Adrenal gland (tissue), 5 donors: ENCODE measurements at regions not wholly inside any gene's neighbourhood (a gene's known extent, or its start where the extent isn't known, plus 50 kb on each side); places are given as distances from the start of the nearest gene placed in this dataset.

Source experiments
- POLR2A ChIP-seq, 2 donors: fragments of 450-650 bp; IDR thresholded peaks; one replicate each; pipeline ENCODE4 v1.6.1; 2017; ENCODE audit warnings: antibody characterized with exemption in 2 of 2, mild to moderate bottlenecking in 2 of 2, moderate library complexity in 1 of 2
- TF ChIP-seq, protein P1 (sequence below), 6 experiments: fragments of 450-650 bp in 4 of 6; fragments of 200-600 bp in 2 of 6; sonication (generic) in 1 of 6; IDR thresholded peaks; 1 replicate in 5 of 6; 2 replicates in 1 of 6; pipeline versions ENCODE4 v1.5.1 to v1.8.0; 2016 to 2021; ENCODE audit warnings: antibody characterized with exemption in 6 of 6, mild to moderate bottlenecking in 2 of 6, moderate library complexity in 1 of 6
- donor health status: DM: no; HTN: no; CAD: no.

DNA sequence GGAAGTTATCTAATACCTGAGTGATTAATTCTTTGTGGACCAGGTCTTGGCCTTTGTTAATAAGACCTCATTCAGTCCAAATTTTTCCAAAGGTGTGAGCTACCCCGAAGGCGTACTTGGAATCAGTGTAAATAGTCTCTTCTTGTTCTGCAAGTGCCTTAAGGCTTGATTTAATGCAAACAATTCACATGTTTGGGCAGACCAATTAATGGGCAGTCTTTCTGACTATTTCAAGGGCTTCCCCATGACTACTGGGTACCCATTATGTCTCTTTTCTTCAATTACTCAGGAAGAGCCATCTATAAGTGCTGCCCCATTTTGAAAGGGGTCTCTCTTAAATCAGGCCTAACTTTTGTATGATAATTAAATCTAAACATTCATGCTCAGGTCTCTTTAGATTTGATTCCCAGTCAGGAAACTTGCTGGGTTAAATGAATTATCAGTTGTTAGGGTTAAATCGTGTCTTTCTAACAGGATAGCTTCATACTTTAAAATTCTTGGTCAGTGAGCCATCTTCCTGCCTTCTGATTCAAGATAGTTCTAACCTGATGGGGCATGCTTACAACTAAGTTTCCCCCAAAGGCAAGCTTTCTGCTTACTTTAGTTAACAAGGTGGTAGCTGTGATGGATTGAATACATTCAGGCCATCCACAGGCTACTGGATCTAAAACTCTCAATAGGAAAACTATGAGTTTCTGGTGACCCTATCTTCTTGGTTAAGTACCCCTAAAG lies 179.6 kb downstream of the CCNG2 start:
- TF ChIP-seq, protein P1, sequence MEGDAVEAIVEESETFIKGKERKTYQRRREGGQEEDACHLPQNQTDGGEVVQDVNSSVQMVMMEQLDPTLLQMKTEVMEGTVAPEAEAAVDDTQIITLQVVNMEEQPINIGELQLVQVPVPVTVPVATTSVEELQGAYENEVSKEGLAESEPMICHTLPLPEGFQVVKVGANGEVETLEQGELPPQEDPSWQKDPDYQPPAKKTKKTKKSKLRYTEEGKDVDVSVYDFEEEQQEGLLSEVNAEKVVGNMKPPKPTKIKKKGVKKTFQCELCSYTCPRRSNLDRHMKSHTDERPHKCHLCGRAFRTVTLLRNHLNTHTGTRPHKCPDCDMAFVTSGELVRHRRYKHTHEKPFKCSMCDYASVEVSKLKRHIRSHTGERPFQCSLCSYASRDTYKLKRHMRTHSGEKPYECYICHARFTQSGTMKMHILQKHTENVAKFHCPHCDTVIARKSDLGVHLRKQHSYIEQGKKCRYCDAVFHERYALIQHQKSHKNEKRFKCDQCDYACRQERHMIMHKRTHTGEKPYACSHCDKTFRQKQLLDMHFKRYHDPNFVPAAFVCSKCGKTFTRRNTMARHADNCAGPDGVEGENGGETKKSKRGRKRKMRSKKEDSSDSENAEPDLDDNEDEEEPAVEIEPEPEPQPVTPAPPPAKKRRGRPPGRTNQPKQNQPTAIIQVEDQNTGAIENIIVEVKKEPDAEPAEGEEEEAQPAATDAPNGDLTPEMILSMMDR (IDR thresholded peaks at IDR 0.05) = no peak
- no peak for TF ChIP-seq POLR2A (IDR thresholded peaks at IDR 0.05)
